Esophagus mucosa (tissue), 1 donor: ENCODE measurements at regions not wholly inside any gene's neighbourhood (a gene's known extent, or its start where the extent isn't known, plus 50 kb on each side); places are given as distances from the start of the nearest gene placed in this dataset.
A peak's percentile ranks its signal among the peaks of the same experiment; 100 is the strongest.

Experiments
- ATAC-seq: fragments of 200-7000 bp; cut with Tn5 transposase; one replicate; pipeline ENCODE4 v1.9.1; 2020
- donor health status: DM: yes; HTN: yes; CAD: no.

GRCh38 chr1:168920456-168921094, 185.9 kb upstream of the ATP1B1 start:
- ATAC-seq: peak; percentile 89

GRCh38 chr1:168921629-168922028, 184.9 kb upstream of the ATP1B1 start:
- no peak for ATAC-seq

GRCh38 chr1:168923521-168924136, 182.9 kb upstream of the ATP1B1 start:
- ATAC-seq: no peak

GRCh38 chr1:168924976-168925375, 181.5 kb upstream of the ATP1B1 start:
- no peak for ATAC-seq

GRCh38 chr1:168926236-168926635, 180.3 kb upstream of the ATP1B1 start:
- no peak for ATAC-seq

GRCh38 chr1:168932539-168932938, 174.0 kb upstream of the ATP1B1 start:
- ATAC-seq: no peak

- ATAC-seq: no peak
Observed at GRCh38 chr1:168933141-168933805, 173.2 kb upstream of the ATP1B1 start.

- ATAC-seq: no peak
Observed at GRCh38 chr1:168939110-168939946, 167.2 kb upstream of the ATP1B1 start.

GRCh38 chr1:168939947-168940223, 166.6 kb upstream of the ATP1B1 start:
- no peak for ATAC-seq

- no peak for ATAC-seq
Observed at GRCh38 chr1:168941640-168942039, 164.8 kb upstream of the ATP1B1 start.

- ATAC-seq: no peak
Observed at GRCh38 chr1:168942165-168942564, 164.3 kb upstream of the ATP1B1 start.

- no peak for ATAC-seq
Observed at GRCh38 chr1:168945870-168946269, 160.6 kb upstream of the ATP1B1 start.

- ATAC-seq: no peak
Observed at GRCh38 chr1:168947041-168947440, 159.4 kb upstream of the ATP1B1 start.

- no peak for ATAC-seq
Observed at GRCh38 chr1:168949672-168950071, 156.8 kb upstream of the ATP1B1 start.

GRCh38 chr1:168957818-168958217, 148.7 kb upstream of the ATP1B1 start:
- ATAC-seq: no peak

GRCh38 chr1:168958562-168959289, 147.8 kb upstream of the ATP1B1 start:
- ATAC-seq: no peak

GRCh38 chr1:168959382-168959781, 147.1 kb upstream of the ATP1B1 start:
- ATAC-seq: no peak

- ATAC-seq: no peak
Observed at GRCh38 chr1:168960114-168960513, 146.4 kb upstream of the ATP1B1 start.

- ATAC-seq: no peak
Observed at GRCh38 chr1:168960595-168960994, 145.9 kb upstream of the ATP1B1 start.

- no peak for ATAC-seq
Observed at GRCh38 chr1:168963601-168964000, 142.9 kb upstream of the ATP1B1 start.

GRCh38 chr1:168964478-168964877, 142.0 kb upstream of the ATP1B1 start:
- ATAC-seq: no peak

- ATAC-seq: no peak
Observed at GRCh38 chr1:168966217-168966616, 140.3 kb upstream of the ATP1B1 start.

- ATAC-seq: no peak
Observed at GRCh38 chr1:168966636-168967035, 139.9 kb upstream of the ATP1B1 start.
